PC-3 (cell line): ENCODE measurements at regions not wholly inside any gene's neighbourhood (a gene's known extent, or its start where the extent isn't known, plus 50 kb on each side); places are given as distances from the start of the nearest gene placed in this dataset.

Experiments used
- ATAC-seq: fragments of 200-7000 bp; cut with Tn5 transposase; 2 replicates; pipeline ENCODE4 v1.9.1; 2020; ENCODE audit warnings: mild to moderate bottlenecking, moderate library complexity
- BruUV-seq: library from RNA; stranded (reverse); fragments of 400-500 nt; replicated peaks from 2 replicates; lab custom pipeline; 2021; lab: Mats Ljungman, UMichigan
- CTCF ChIA-PET: fragments of 300-600 bp; sonication (Branson Sonifier 250); formaldehyde crosslinking; loops from one replicate; lab custom pipeline; 2022; ENCODE audit warnings: antibody characterized with exemption; lab: Charles Lee
- POLR2A ChIA-PET: fragments of 300-600 bp; sonication (Branson Sonifier 250); formaldehyde crosslinking; loops from one replicate; lab custom pipeline; 2022; ENCODE audit warnings: antibody characterized with exemption; ENCODE audit not compliant: unreplicated experiment; lab: Charles Lee
- DNase-seq: peaks from one replicate; pipeline ENCODE4 v3.0.0-alpha.2; 2015
- H2AFZ ChIP-seq: fragments of 300-600 bp; sonication (generic); 2 replicates; pipeline ENCODE4 v1.6.0; 2016; ENCODE audit warnings: antibody characterized with exemption, low read length
- H3F3A ChIP-seq: fragments of 300-600 bp; sonication (generic); one replicate; pipeline ENCODE4 v1.6.0; 2017; ENCODE audit warnings: antibody characterized with exemption, low read length, control low read depth, mild to moderate bottlenecking; ENCODE audit not compliant: unreplicated experiment
- H3K27ac ChIP-seq: fragments of 300-600 bp; sonication (generic); 2 replicates; pipeline ENCODE4 v1.5.1; 2016; ENCODE audit warnings: mild to moderate bottlenecking, low read length
- H3K27me3 ChIP-seq: fragments of 300-600 bp; sonication (generic); 2 replicates; pipeline ENCODE4 v1.6.1; 2016; ENCODE audit warnings: low read length, mixed read lengths
- H3K36me3 ChIP-seq: fragments of 300-600 bp; sonication (generic); 2 replicates; pipeline ENCODE4 v1.6.1; 2016; ENCODE audit warnings: low read depth, mixed run types, low read length, mixed read lengths
- H3K4me1 ChIP-seq: fragments of 300-600 bp; sonication (generic); 2 replicates; pipeline ENCODE4 v1.5.1; 2016; ENCODE audit warnings: low read length; ENCODE audit not compliant: insufficient read depth
- H3K4me2 ChIP-seq: fragments of 300-600 bp; sonication (generic); 2 replicates; pipeline ENCODE4 v1.6.0; 2016; ENCODE audit warnings: low read length
- H3K4me3 ChIP-seq: fragments of 300-600 bp; sonication (generic); 2 replicates; pipeline ENCODE4 v1.5.1; 2016; ENCODE audit warnings: mild to moderate bottlenecking, low read length, mixed read lengths
- H3K79me2 ChIP-seq: fragments of 300-600 bp; sonication (generic); 2 replicates; pipeline ENCODE4 v1.6.1; 2017; ENCODE audit warnings: low read length, mixed read lengths
- H3K9ac ChIP-seq: fragments of 300-600 bp; sonication (generic); 2 replicates; pipeline ENCODE4 v1.6.0; 2016; ENCODE audit warnings: mild to moderate bottlenecking, low read length
- H3K9me2 ChIP-seq: fragments of 300-600 bp; sonication (generic); replicated peaks from 2 replicates; pipeline ENCODE4 v1.6.1; 2016; ENCODE audit warnings: mixed run types, low read length, mixed read lengths
- H3K9me3 ChIP-seq: fragments of 300-600 bp; sonication (generic); 2 replicates; pipeline ENCODE4 v1.6.1; 2016; ENCODE audit warnings: low read length, mixed read lengths
- H4K20me1 ChIP-seq: fragments of 300-600 bp; sonication (generic); 2 replicates; pipeline ENCODE4 v1.6.1; 2016; ENCODE audit warnings: low read length, mixed read lengths
- EZH2 ChIP-seq: fragments of 300-600 bp; sonication (generic); IDR thresholded peaks from one replicate; pipeline ENCODE4 v1.6.1; 2017; ENCODE audit warnings: antibody characterized with exemption, mild to moderate bottlenecking, low read length; ENCODE audit not compliant: unreplicated experiment
- EZH2phosphoT487 ChIP-seq: fragments of 300-600 bp; sonication (generic); IDR thresholded peaks from 2 replicates; pipeline ENCODE4 v1.6.1; 2018; ENCODE audit warnings: mild to moderate bottlenecking, antibody characterized with exemption, low read length, borderline replicate concordance
- intact Hi-C: fragments of 100-400 bp; cut with micrococcal nuclease; formaldehyde crosslinking; loops from 2 replicates; pipeline ENCODE4 v1.9.0; 2023
- TF ChIP-seq, protein P1 (sequence below): fragments of 300-600 bp; sonication (generic); conservative IDR thresholded peaks from 2 replicates; pipeline ENCODE4 v1.5.1; 2017; ENCODE audit warnings: antibody characterized with exemption, low read depth, mild to moderate bottlenecking, low read length

GRCh38 chr4:111695677-111696076 lies 449.6 kb upstream of the FAM241A start:
- Histone ChIP-seq H3K4me2 (no peak overlapping the region), H3K36me3 (no peaks in the 10 kb centered on the region), H3K27ac (no peak overlapping the region), H3K79me2 (no peaks in the 10 kb centered on the region), H3F3A (no peaks in the 10 kb centered on the region), H3K4me3 (no peak overlapping the region), H3K9ac (no peak overlapping the region), H3K9me3 (no peaks in the 10 kb centered on the region), H2AFZ (no peak overlapping the region), H3K27me3 (peaks cover 5% of the 10 kb centered on the region), H3K9me2 (no peaks in the 10 kb centered on the region), H4K20me1 (no peaks in the 10 kb centered on the region), H3K4me1 (no peaks in the 10 kb centered on the region)
- TF ChIP-seq, protein P1, sequence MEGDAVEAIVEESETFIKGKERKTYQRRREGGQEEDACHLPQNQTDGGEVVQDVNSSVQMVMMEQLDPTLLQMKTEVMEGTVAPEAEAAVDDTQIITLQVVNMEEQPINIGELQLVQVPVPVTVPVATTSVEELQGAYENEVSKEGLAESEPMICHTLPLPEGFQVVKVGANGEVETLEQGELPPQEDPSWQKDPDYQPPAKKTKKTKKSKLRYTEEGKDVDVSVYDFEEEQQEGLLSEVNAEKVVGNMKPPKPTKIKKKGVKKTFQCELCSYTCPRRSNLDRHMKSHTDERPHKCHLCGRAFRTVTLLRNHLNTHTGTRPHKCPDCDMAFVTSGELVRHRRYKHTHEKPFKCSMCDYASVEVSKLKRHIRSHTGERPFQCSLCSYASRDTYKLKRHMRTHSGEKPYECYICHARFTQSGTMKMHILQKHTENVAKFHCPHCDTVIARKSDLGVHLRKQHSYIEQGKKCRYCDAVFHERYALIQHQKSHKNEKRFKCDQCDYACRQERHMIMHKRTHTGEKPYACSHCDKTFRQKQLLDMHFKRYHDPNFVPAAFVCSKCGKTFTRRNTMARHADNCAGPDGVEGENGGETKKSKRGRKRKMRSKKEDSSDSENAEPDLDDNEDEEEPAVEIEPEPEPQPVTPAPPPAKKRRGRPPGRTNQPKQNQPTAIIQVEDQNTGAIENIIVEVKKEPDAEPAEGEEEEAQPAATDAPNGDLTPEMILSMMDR: no peak
- TF ChIP-seq EZH2phosphoT487 (no peak), EZH2 (no peak)
- ChIA-PET POLR2A (no interaction called here), CTCF (no interaction called here)
- no peak for ATAC-seq
- BruUV-seq: no TSS peak
- no peak for DNase-seq
- intact Hi-C loops: no loop called here

DNA sequence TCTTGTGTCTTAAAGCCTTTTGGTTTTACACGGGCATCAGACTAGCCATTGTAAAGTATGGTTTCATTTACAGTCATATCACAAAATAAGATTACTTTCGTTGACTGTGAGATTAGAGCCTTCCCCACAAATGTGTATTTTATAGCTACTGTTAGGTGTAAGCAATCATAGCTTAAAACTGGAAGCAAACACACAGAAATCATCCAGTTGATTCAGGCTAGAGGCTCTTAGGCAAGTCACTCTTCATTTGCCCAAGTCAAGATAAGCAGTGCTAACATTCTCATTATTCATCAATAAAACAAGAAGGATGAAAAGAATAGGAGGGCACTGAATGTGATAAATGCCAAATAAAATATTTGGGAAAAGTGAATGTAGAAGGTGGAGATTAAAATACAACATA lies 448.7 kb upstream of the FAM241A start:
- TF ChIP-seq, protein P1: no peak
- no peak for TF ChIP-seq EZH2phosphoT487
- no peak for TF ChIP-seq EZH2
- ChIA-PET CTCF (no interaction called here), POLR2A (no interaction called here)
- H3K79me2 ChIP-seq: no peaks in the 10 kb centered on the region
- BruUV-seq: no TSS peak
- H3K27ac ChIP-seq: no peak overlapping the region
- no peaks in the 10 kb centered on the region for H3K9me3 ChIP-seq
- no peak overlapping the region for H3K4me2 ChIP-seq
- H3K4me3 ChIP-seq: no peak overlapping the region
- no peaks in the 10 kb centered on the region for H3K9me2 ChIP-seq
- H3K9ac ChIP-seq: no peak overlapping the region
- no peak overlapping the region for H2AFZ ChIP-seq
- H4K20me1 ChIP-seq: no peaks in the 10 kb centered on the region
- no peaks in the 10 kb centered on the region for H3F3A ChIP-seq
- ATAC-seq (no peak), DNase-seq (no peak)
- H3K27me3 ChIP-seq: peaks cover 5% of the 10 kb centered on the region
- H3K36me3 ChIP-seq: no peaks in the 10 kb centered on the region
- intact Hi-C loops: no loop called here
- no peaks in the 10 kb centered on the region for H3K4me1 ChIP-seq

DNA sequence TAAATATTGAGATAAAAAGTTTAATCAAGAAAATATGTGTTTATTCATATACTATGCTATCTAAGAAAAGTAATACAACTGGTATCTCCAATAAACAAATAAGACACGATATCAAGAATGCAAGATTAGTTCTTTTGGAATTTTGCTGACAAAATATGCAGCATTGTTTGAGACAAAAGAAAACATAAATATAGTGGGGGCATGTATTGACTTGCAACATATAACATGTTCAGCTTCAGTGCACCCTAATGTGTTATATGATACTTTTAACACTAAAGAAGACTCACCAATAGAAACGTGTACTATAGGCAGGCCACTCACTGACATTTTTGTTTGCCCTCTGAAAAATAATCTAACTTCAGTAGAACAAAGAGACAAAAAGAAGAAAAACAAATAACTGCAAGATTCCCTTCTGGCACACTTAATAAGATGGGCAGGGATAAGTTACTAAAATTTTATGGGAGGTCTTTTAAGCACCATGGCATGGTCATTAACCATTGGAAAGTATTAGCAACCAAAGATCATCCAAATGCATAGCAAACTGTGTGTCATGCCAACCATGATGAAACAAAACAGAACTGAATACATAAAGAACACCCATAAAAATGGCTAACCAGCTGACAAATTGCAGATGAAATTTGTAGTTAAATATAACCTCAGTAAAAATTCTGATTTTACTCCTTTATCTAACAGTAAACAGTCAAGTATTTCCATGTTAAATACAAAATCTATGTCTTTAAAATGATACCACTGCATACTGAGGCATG lies 447.9 kb upstream of the FAM241A start:
- no peak overlapping the region for H3K27ac ChIP-seq
- intact Hi-C loops: no loop called here

More for the DNA sequence above, 447.9 kb upstream of the FAM241A start:
- Histone ChIP-seq H3K79me2 (no peaks in the 10 kb centered on the region), H3K9me2 (no peaks in the 10 kb centered on the region), H3K4me3 (no peak overlapping the region), H2AFZ (no peak overlapping the region), H3F3A (no peaks in the 10 kb centered on the region), H4K20me1 (no peaks in the 10 kb centered on the region), H3K4me1 (no peaks in the 10 kb centered on the region), H3K36me3 (no peaks in the 10 kb centered on the region), H3K9ac (no peak overlapping the region), H3K27me3 (peaks cover 5% of the 10 kb centered on the region), H3K9me3 (no peaks in the 10 kb centered on the region), H3K4me2 (no peak overlapping the region)
- ChIA-PET POLR2A (no interaction called here), CTCF (no interaction called here)
- BruUV-seq: no TSS peak
- ATAC-seq (no peak), DNase-seq (no peak)
- TF ChIP-seq, protein P1: no peak
- TF ChIP-seq EZH2phosphoT487 (no peak), EZH2 (no peak)
